Right lobe of liver (tissue), 4 donors: ENCODE measurements at regions not wholly inside any gene's neighbourhood (a gene's known extent, or its start where the extent isn't known, plus 50 kb on each side); places are given as distances from the start of the nearest gene placed in this dataset.

Source experiments
- CTCF ChIP-seq, 4 donors: fragments of 200-600 bp in 3 of 4; fragments of 450-650 bp in 1 of 4; IDR thresholded peaks; one replicate each; pipeline versions ENCODE4 v1.5.1 to v1.8.0; 2016 to 2022; ENCODE audit warnings: antibody characterized with exemption in 4 of 4, mild to moderate bottlenecking in 2 of 4
- POLR2A ChIP-seq: fragments of 450-650 bp; IDR thresholded peaks from one replicate; pipeline ENCODE4 v1.6.1; 2017; ENCODE audit warnings: antibody characterized with exemption, mild to moderate bottlenecking
- donor health status: DM: no; HTN: no; CAD: no.
- donor health status: DM: no; HTN: no; CAD: no.
- donor health status: DM: no; HTN: yes; CAD: no.

GRCh38 chr11:128342511-128343134 is 244.7 kb downstream of the ETS1 start:
- TF ChIP-seq CTCF (IDR thresholded peaks at IDR 0.05), result no peak
- TF ChIP-seq POLR2A, result no peak
